ENCODE measurements at regions not wholly inside any gene's neighbourhood (a gene's known extent, or its start where the extent isn't known, plus 50 kb on each side); places are given as distances from the start of the nearest gene placed in this dataset.
A peak's percentile ranks its signal among the peaks of the same experiment; 100 is the strongest.
"Not testable (repeated sequence)": the region's sequence is repeated elsewhere in the genome, so short reads cannot be mapped to it uniquely, and the experiment has no call there.

GRCh38 chr5:124888050-124888506, 141.6 kb upstream of the ZNF608 start:
- no peak overlapping the region for H3K27ac Mint-ChIP-seq
- no peak for DNase-seq
- H3K9me3 Mint-ChIP-seq (ENCODE audit: low read depth), result peaks cover 5% of the 10 kb centered on the region
- H3K27me3 Mint-ChIP-seq, result no peaks in the 10 kb centered on the region
- no peak for ATAC-seq
- no peak overlapping the region for H3K4me3 Mint-ChIP-seq
- H3K4me1 Mint-ChIP-seq, result no peaks in the 10 kb centered on the region
- no peaks in the 10 kb centered on the region for H3K36me3 Mint-ChIP-seq
- CTCF ChIA-PET, result no interaction called here

- Mint-ChIP-seq H3K4me1 (no peaks in the 10 kb centered on the region), H3K27me3 (no peaks in the 10 kb centered on the region), H3K36me3 (no peaks in the 10 kb centered on the region), H3K27ac (no peak overlapping the region), H3K9me3 (ENCODE audit: low read depth) (peaks cover 5% of the 10 kb centered on the region), H3K4me3 (no peak overlapping the region)
- CTCF ChIA-PET, result no interaction called here
- ATAC-seq (no peak), DNase-seq (no peak)
Observed at GRCh38 chr5:124888622-124889485, 142.4 kb upstream of the ZNF608 start.

- H3K4me1 Mint-ChIP-seq, result no peaks in the 10 kb centered on the region
- peaks cover 5% of the 10 kb centered on the region for H3K9me3 Mint-ChIP-seq (ENCODE audit: low read depth)
- no peak overlapping the region for H3K4me3 Mint-ChIP-seq
- H3K36me3 Mint-ChIP-seq, result no peaks in the 10 kb centered on the region
- no peak overlapping the region for H3K27ac Mint-ChIP-seq
- ATAC-seq (no peak), DNase-seq (no peak)
- CTCF ChIA-PET, result no interaction called here
- no peaks in the 10 kb centered on the region for H3K27me3 Mint-ChIP-seq
Observed at GRCh38 chr5:124889486-124889825, 143.0 kb upstream of the ZNF608 start.

GRCh38 chr5:124889850-124890249, 143.4 kb upstream of the ZNF608 start:
- CTCF ChIA-PET, result no interaction called here
- Mint-ChIP-seq H3K27ac (no peak overlapping the region), H3K4me3 (no peak overlapping the region), H3K4me1 (no peaks in the 10 kb centered on the region), H3K36me3 (no peaks in the 10 kb centered on the region), H3K9me3 (ENCODE audit: low read depth) (peaks cover 5% of the 10 kb centered on the region), H3K27me3 (no peaks in the 10 kb centered on the region)
- DNase-seq (no peak), ATAC-seq (no peak)

- H3K27me3 Mint-ChIP-seq; H3K4me1 Mint-ChIP-seq; H3K9me3 Mint-ChIP-seq (ENCODE audit: low read depth); H3K36me3 Mint-ChIP-seq; CTCF ChIA-PET; DNase-seq; H3K4me3 Mint-ChIP-seq; H3K27ac Mint-ChIP-seq; ATAC-seq: not testable (repeated sequence)
Observed at GRCh38 chr5:124890442-124890841, 144.0 kb upstream of the ZNF608 start.

GRCh38 chr5:124891179-124891578, 144.7 kb upstream of the ZNF608 start:
- Mint-ChIP-seq H3K4me3 (no peak overlapping the region), H3K9me3 (ENCODE audit: low read depth) (peaks cover 5% of the 10 kb centered on the region), H3K27me3 (no peaks in the 10 kb centered on the region), H3K36me3 (no peaks in the 10 kb centered on the region), H3K27ac (no peak overlapping the region), H3K4me1 (no peaks in the 10 kb centered on the region)
- CTCF ChIA-PET, result no interaction called here
- ATAC-seq, result no peak
- DNase-seq, result no peak

GRCh38 chr5:124892185-124892848, 145.9 kb upstream of the ZNF608 start:
- DNase-seq, result no peak
- Mint-ChIP-seq H3K9me3 (ENCODE audit: low read depth) (peaks cover 5% of the 10 kb centered on the region), H3K36me3 (no peaks in the 10 kb centered on the region), H3K27me3 (no peaks in the 10 kb centered on the region), H3K4me1 (no peaks in the 10 kb centered on the region), H3K27ac (no peak overlapping the region), H3K4me3 (no peak overlapping the region)
- ATAC-seq, result no peak
- CTCF ChIA-PET, result no interaction called here

- Mint-ChIP-seq H3K4me3 (no peak overlapping the region), H3K27ac (no peak overlapping the region), H3K36me3 (no peaks in the 10 kb centered on the region), H3K9me3 (ENCODE audit: low read depth) (peaks cover 5% of the 10 kb centered on the region), H3K4me1 (no peaks in the 10 kb centered on the region), H3K27me3 (no peaks in the 10 kb centered on the region)
- CTCF ChIA-PET, result no interaction called here
- no peak for DNase-seq
- ATAC-seq, result no peak
Observed at GRCh38 chr5:124894541-124894940, 148.1 kb upstream of the ZNF608 start.

- CTCF ChIA-PET, result no interaction called here
- no peaks in the 10 kb centered on the region for H3K36me3 Mint-ChIP-seq
- no peaks in the 10 kb centered on the region for H3K4me1 Mint-ChIP-seq
- ATAC-seq (no peak), DNase-seq (no peak)
- no peaks in the 10 kb centered on the region for H3K27me3 Mint-ChIP-seq
- no peak overlapping the region for H3K27ac Mint-ChIP-seq
- no peak overlapping the region for H3K4me3 Mint-ChIP-seq
- H3K9me3 Mint-ChIP-seq (ENCODE audit: low read depth), result peaks cover 5% of the 10 kb centered on the region
Observed at GRCh38 chr5:124895236-124895635, 148.8 kb upstream of the ZNF608 start.

- CTCF ChIA-PET, result no interaction called here
- ATAC-seq (no peak), DNase-seq (no peak)
- Mint-ChIP-seq H3K36me3 (no peaks in the 10 kb centered on the region), H3K9me3 (ENCODE audit: low read depth) (no peaks in the 10 kb centered on the region), H3K4me1 (peaks cover 7% of the 10 kb centered on the region), H3K27me3 (no peaks in the 10 kb centered on the region), H3K4me3 (no peak overlapping the region), H3K27ac (no peak overlapping the region)
Observed at GRCh38 chr5:124901081-124901480, 154.6 kb upstream of the ZNF608 start.

GRCh38 chr5:124902097-124902821, 155.8 kb upstream of the ZNF608 start:
- DNase-seq (peak; percentile 41), ATAC-seq (peak; percentile 39)
- H3K36me3 Mint-ChIP-seq, result no peaks in the 10 kb centered on the region
- CTCF ChIA-PET, result no interaction called here
- peaks cover 7% of the 10 kb centered on the region for H3K4me1 Mint-ChIP-seq
- H3K27ac Mint-ChIP-seq, result peak overlapping the region; percentile 66
- no peaks in the 10 kb centered on the region for H3K27me3 Mint-ChIP-seq
- no peaks in the 10 kb centered on the region for H3K9me3 Mint-ChIP-seq (ENCODE audit: low read depth)
- H3K4me3 Mint-ChIP-seq, result no peak overlapping the region

- Mint-ChIP-seq H3K4me3 (no peak overlapping the region), H3K27me3 (no peaks in the 10 kb centered on the region), H3K9me3 (ENCODE audit: low read depth) (no peaks in the 10 kb centered on the region), H3K4me1 (peaks cover 7% of the 10 kb centered on the region), H3K27ac (no peak overlapping the region), H3K36me3 (no peaks in the 10 kb centered on the region)
- DNase-seq, result no peak
- CTCF ChIA-PET, result no interaction called here
- ATAC-seq, result no peak
Observed at GRCh38 chr5:124905256-124906130, 159.1 kb upstream of the ZNF608 start.

- no peaks in the 10 kb centered on the region for H3K27me3 Mint-ChIP-seq
- DNase-seq (no peak), ATAC-seq (no peak)
- H3K27ac Mint-ChIP-seq, result no peak overlapping the region
- peaks cover 7% of the 10 kb centered on the region for H3K4me1 Mint-ChIP-seq
- no peaks in the 10 kb centered on the region for H3K36me3 Mint-ChIP-seq
- no peaks in the 10 kb centered on the region for H3K9me3 Mint-ChIP-seq (ENCODE audit: low read depth)
- CTCF ChIA-PET, result no interaction called here
- no peak overlapping the region for H3K4me3 Mint-ChIP-seq
Observed at GRCh38 chr5:124906339-124907097, 160.1 kb upstream of the ZNF608 start.

Data from activated CD8-positive, alpha-beta memory T cell treated with anti-CD3 and anti-CD28 coated beads, Interleukin-2, amount 10 ng/mL, durations not matched to agents 7 days and 5 days (primary cell).